ENCODE measurements at regions not wholly inside any gene's neighbourhood (a gene's known extent, or its start where the extent isn't known, plus 50 kb on each side); places are given as distances from the start of the nearest gene placed in this dataset.

DNA sequence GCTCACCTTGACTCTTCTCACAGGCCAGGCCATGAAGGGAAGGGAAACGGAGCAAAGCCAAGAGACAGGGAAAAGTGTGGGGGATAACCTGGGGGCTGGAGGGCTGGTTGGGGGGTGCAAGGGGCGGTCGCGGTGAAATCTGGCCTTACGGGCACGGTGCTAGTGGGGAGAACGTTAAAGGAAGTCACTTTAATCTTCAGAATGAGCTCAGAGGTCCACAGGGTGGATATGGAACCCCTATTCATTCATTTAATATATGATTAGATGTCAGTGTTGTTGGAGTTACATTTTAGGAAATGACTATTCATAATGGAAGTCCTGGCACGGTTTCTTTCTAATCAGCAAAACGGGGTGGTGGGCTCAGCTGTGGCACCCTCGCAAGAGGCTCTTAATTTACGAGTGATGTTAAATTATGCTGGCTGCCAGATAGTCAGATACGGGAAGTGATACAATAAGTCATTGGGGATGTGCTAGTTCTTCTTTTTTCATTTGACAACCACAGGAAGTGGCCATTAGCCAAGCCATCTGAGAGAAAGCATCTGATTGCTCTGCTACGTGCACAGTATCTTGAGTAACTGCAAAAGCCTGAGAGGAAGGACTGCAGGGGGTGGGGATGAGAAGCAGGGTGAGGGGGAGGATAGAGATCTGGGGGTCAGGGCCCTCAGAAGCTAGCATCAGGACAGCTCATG, 253.0 kb downstream of the QKI start:
- DNase-seq: no peak

DNA sequence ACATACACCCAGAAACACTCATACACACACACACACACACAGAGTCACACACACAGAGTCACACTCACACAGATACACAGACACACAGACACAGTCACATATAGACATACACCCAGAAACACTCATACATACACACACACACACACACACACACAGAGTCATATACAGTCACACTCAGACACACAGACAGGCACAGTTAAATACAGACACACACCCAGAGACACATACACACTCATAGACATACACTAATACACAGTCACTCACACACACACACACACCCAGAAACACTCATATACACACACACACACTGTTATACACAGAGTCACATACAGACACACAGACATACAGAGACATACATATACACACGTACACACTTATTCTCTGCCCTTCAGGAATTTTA, 250.9 kb downstream of the QKI start:
- DNase-seq: no peak

DNA sequence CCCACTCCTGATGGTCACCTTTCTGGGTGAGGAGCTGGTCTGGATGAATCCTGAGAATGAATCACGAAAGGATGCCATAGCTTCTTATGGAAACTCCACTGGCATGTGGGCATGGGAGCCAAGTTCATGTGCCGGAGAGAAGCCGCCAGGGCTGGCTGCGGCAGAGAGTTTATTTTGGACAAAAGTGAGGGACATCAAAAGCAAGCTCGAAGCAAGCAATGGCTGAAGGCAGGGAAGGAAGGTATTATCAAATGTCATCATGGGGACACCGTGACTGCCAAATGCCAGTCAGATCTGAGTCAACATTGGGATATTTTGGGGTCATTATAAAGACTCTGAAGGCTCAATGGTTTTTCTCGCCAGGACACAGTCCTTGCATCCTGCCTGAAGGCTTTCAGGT, 249.1 kb downstream of the QKI start:
- no peak for DNase-seq

DNA sequence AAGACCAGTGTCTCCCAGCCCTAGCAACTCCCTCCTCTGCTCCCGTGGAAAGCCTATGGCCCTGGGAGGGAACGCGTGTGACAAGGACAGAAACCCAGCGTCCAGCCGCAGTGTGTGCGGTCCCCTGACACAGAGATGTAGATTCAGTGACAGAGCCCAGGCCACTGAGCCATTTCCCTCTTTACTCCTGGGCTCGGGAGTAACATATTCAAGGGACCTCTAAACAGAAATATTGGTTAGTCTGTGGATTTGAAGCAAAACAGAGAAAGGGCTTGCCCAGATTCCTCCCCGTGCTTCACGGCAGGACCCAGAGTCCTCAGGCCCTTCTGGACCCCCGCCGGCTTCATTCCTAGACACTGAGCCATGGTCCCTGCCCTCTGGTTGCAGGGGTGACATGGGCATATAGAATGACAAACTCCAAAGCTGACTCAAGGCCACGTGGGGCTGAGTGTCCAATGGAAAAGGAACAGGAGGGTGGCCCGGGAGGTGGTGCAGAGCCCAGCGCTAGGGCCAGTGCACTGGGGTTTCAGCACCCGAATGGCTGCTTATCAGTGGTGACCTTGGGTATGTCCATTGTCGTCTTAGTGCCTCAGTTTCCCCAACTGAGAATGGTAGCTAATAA, 248.2 kb downstream of the QKI start:
- DNase-seq: no peak

DNA sequence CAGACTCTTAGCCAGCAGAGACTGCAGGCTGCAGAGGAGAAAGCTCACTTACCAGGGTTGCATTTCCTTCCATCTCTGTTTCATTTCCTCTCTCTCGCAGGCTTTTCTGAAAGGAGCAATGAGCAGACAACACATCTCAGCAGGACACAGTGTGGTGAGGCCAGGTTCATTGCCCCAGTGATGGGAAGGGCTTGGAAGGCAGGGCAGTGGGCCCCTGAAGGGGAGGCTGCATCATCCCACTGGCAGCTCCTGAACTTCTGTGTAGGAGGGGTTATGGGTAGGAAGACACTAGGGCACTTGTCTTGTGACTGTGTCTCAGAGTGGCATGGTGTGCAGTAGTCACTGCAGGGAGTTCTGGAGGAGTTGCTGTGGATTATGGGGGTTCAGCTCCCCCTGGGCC, 246.8 kb downstream of the QKI start:
- DNase-seq: no peak

DNA sequence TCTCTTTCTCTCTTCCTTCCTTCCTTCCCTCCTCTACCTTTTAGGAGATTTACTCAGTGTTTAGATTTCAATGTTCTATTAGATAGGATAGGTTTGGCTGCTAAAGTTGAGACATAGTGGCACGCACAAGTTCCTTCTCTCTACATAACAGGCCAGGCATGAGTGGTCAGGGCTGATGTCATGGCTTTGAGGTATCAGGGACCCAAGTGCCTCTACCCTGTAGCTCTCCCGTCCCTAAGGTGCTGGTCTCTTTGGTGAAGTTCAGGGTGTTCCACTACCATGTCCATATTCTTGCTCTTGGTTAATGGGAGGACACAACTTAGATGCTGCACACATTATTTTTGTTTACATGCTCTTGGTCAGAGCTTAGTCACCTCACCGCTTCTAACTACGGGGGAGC, 245.3 kb downstream of the QKI start:
- DNase-seq: no peak

DNA sequence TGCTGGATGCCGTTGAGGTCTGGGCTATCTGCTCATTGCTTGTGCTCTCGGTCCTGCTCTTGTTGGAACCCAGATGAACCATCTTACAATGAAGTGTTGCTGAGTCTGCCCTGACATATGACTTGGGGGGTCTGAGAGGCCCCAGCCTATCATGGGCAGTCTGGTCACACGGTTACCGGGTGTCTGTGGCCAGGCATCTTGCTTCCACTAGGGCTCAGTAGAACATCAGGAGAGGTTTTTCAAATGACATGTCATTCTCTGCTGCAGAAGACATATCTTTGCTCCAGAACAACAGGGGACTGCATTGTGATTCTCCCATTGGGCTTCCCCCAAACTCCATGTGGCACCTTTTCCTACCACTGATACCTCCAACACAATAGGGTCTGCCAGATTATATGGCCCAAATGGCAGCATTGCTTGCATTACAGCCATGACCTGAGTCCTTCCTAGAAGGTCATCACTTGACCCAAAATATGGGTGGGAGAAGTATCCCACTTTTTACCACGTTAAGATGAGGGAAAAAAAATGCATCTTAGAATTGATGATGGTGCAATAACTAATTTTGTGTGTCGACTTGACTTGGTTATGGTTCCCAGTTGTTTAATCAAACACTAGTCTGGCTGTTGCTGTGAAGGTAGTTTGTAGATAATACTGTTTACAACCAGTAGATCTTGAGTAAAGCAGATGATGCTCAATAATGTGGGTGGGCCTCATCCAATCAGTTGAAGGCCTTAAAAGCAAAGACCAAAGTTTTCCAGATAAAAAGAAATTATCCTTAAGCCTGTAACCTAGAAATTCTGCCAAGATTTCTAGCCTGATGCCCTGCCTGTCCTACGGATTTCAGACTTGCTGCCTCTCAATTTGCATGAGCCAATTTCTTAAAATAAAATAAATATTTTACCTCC, 241.0 kb downstream of the QKI start:
- no peak for DNase-seq

DNA sequence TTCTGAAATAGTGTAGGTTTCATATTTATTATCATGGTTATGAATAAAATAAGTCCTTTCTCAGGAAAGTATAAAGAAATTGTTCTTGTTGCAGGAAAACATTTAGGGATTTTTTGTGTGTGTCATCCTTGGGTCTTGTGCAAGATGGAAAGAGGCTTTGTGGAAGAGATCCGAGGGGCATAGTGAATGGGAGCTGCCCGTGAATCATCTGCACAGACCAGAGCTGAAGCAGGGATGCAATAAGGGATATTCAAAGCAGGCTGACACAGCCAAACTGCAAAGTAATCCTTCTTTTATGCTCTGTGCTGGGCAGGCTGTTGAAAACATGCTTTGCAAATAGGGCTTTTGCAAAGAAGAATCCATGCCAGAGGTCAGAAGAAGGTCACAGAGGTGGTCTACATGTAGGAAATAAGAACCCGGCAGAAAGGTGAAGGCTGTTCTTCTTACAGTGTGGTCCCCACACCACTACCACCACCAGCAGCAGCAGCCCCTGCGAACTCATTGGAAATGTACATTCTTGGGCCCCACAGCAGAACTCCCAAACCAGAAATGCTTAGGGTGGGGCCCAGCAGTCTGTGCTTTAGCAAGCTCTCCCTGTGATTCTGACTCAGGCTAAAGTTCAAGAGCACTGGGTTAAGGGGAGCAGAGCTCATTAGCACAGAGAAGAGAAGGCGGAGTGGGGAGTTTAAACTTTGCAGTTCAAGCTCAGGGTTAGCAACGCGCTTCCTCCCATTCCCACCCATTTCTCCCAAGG, 237.6 kb downstream of the QKI start:
- no peak for DNase-seq

DNA sequence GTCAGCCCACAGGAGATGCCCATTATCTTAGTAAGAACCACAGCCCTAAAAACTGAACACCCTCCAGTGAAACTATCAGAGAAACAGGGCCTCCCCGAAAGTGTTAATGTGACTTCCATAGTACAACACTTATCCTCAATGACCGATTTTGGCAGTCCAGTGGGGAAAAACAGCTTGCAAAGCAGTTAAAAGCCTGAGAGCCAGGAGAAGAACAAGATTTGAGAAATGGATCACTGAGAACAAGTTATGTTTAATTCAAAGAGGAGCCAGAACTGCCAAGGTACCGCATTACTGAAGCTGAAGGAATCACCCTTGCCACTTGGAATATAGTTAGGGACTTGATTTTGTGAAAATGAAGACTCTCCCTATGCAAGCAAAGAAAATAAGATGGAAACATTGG, 236.9 kb downstream of the QKI start:
- DNase-seq: no peak

DNA sequence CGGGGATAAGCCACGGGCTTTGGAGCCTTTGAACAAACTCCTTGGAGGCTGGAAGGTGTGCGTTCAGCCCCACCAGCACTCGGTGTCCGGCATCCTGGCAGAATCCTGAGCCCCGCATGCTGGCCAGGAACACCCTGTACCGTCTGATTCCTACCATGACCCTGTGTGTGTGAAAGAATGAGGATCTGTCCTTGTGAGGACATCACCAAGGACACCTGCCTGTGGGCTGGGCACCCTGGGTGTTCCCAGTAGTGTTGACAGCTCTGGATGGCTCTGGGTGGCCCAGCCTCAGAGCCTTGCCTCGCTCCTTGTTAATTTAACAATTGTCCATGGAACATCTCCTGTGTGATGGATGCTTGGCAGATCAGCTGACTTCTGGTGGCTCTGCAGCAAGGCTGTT, 234.3 kb downstream of the QKI start:
- DNase-seq: no peak

DNA sequence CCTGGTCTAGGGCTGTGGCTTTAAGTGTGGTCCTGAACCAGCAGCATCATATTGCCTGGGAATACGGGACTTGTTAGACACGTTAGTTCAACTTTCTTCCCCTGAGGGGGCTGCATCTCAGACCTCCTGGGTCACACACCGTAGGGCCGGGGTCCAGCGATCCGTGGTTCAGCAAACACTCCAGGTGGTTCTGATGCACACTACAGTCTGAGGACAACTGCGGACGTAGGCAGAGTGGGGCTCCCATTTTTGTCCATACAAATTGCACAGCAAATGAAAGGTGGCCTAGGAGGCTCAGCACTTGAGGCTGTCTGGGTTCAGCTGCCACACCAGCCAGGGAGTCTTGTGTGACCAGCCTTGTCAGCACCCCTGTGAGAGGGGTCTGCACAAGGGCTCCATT, 233.1 kb downstream of the QKI start:
- DNase-seq: no peak

DNA sequence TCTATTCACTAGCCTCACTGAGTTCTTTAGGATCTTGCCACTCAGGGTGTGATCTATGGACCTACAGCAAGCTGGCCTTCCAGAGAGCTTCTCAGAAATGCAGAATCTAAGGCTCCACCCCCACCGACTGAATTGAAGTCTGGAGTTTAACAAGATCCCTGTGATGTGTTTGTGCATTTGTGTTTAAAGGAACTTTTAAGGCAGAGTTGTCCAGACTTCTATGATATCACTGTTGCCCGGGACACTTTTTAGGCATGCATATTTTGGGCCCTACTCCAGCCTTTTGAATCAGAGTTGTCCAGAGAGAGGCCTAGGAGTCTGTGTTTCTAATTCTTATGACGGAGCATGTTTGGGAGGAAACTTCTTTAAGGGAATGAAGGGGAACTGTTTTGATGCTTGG, 232.3 kb downstream of the QKI start:
- DNase-seq: no peak

DNA sequence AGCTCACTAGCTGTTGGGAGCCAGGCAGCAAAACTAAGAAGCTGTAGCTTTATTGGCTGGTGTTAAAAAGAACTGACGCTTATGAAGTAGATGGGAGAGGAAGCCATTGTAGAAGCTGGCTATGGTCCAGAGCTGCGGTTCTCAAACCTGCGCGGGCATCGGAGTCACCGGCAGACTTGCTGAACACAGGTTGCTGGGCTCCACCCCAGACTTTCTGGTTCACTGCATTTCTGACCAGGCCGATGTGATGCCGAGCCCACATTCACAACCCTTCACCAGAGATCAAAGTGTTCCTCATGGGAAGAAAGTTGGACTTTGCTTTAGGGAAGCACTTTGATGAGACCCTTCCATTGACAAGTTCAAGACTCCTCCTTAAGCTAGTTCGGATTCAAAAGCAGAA, 231.6 kb downstream of the QKI start:
- no peak for DNase-seq

DNA sequence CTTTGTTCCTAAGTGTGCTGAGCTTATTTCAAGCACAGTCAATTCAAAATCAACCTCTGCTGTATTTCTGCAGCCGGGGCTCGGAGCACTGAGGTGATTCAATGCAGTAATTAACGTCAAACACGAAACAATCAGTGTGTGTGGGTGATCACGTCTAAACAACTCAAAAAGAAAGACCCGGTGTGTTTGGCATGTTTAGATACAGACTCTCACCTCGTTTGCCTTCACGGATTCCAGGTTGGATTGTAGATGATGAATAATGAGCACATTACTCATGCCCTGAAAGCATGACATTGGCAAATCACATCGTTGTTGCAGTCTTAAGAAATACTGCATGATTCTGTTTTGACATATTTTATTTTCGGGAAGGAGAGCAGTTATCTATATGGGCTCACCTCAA, 231.0 kb downstream of the QKI start:
- no peak for DNase-seq

DNA sequence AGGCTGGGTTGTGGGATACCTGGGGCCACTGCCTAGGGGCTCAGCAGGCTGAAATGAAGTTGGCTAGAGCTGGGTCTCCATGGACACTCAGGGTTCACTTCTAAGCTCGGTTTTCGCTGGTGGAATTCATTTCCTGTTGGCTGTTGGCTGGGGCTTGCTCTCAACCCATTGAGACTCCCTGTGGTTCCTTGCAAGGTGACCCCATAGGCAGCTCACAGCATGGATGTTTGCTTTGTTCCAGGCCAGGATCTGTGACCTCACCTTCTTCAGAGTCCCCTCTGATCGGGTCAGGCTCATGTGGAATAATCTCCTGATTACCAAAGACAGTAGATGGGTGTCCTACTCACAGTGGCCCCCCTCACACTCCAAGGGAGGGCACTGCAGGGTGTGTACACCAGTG, 229.3 kb downstream of the QKI start:
- DNase-seq: no peak

DNA sequence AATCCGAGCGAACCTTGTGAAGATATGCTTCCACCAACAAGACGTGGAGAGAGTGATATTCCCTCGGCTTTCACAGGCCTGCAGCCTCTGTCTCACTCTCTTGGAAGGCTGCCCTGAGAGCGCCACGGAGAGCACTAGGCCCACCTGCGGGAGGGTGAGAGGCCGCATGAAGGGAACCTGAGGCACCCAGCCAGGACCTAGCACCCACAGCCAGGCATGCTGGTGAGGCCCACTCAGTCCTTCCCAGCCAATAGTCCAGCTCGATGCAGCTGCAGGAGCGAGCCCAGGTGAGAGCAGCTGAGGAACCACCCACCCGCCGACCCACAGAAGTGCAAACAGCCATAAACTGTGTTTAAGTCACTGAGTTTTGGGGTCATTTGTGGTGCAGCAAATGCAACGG, 227.2 kb downstream of the QKI start:
- no peak for DNase-seq

DNA sequence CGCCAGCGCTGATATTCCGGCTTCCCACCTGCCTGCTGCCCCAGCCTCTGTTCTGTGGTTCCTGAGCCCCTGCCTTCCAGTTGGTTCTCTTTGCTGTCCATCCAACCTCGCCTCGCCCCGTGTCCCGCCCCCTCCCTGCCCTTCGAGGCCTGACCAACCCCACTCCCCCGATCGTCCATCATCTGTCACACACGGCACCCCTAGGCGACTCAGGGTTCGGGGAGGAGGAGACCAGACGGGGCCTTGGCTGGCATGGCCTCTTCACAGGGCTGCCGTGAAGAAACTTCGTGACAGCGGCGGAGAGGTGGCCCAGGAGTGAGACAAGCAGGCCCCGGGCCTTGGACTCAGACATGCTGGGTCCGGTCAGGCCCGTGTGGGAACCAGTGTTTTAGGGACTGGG, 226.1 kb downstream of the QKI start:
- DNase-seq: no peak

DNA sequence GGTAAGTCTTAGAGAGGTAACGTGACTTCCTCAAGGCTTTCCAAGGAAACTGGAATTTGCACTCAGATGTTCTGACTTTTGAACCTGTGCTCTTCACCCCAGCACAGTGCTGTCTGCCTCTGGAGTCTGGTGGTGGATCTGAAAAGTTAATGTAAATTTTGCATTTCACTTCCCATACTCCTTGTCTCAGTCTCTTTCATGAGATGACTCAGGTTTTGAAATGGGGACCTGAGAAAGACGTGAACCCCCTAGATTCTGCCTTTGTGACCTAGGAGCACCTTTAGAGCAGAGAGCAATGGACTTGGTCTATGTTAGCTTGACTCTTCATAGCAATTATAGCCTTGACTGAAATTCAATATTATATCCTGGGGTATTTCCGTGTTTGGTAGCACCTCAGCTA, 223.0 kb downstream of the QKI start:
- DNase-seq: no peak

DNA sequence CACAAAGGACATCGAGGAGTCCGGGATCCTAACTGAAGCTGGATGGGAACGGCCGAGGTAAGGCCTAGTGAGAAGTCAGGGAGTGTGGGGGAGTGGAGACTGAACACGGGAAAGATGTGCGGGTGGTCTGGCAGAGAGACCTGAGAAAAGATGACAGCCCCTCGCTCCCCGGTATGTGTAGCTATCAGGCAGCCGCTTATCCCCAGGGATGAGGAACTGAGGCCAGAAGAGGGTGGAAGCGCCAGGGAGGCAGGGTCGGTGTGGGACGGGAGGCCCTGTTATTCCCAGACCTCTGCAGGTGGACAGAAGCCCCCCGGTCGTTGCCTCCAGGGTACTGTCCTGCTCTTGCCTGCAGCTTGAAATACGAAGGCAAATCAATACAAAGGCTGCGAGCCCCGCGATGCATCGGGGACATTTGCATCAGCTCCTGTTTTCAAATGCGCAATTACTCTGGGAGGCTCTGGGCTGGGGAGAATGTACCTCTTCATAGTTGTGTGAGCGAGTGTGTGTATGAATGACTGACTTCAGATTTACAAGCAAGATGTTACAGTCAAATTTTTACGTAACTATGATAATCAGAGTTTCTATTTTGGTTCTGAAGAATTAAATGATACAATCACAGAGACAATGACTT, 221.3 kb downstream of the QKI start:
- DNase-seq: no peak

DNA sequence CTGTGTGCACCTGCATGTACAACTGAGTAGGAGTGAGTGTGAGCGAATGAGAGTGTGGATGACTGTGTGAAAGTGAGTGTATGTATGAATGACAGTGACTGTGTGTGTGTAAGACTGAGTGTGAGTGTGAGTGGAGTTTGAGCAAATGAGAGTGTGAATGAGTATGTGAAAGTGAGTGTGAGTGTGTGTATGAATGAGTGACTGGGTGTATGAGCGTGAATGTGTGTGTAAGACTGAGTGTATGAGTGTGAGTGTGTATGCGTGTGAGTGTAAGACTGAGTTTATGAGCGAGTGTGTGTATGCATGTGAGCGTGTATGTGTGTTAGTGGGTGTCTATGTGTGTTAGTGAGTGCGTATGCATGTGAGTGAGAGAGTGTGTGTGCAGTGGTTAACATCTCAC, 220.8 kb downstream of the QKI start:
- no peak for DNase-seq

DNA sequence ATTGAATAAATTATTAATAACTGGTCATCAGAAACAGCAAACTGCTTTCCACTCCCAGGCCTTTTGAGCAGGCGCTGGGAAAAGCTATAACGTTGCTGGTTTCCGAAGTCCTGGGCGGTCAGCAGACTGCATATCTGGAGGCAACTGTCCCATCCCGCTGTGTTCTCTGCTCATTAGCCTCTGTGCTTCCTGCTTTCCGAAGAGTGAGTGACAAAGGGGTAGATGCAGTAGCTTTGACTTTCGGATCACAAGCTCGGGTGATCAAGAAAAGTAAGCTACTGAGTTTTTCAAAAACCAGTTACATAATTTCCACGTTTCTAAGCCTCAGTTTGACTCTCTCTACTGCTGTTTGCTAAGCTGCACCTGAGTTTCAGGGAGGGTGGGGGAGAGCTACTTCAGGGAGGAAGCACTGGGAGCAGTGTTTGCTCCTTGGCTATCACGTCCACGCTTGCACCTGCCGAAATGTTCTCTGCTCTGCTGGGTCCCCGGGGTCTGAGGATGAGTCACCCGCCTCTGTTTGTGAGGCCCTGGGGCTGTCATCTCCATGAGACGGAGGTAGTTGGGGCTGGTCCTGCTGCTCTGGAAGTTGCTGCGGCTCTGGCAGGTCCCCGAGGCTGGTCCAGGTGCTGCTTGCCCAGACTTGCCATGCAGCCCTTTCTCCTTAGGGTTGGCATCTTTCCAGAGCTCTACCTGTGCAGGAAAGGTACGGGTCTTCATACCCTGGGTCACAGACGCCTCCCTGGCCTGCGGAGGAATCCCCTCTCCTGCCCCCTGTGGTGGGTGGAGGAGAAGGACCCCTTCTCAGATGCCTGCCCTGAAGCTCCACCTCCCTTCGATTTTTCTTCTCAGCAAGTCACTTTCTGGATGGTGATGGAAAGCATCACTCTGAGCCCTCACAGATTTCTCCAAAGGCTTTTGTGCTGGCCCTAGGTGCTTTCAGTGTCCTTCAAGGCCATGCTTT, 220.0 kb downstream of the QKI start:
- DNase-seq: no peak

DNA sequence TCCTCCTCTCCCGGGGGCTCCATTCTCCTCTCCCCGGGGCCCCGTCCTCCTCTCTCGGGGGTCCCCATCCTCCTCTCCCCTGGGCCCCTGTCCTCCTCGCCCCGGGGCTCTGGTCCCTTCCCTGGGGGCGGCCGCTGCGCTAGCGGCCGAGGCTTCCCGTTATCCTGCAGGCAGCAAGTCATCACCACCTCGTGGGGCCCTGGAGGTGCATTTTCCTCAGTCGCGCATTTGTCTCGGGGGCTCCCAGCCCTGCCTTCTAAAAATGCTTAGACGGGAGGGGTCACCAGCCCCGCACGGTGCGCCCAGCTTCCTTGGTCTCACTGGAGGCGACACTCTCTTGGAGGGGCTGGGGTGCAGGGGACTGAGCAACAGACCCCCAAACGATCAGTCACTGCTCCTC, 216.5 kb downstream of the QKI start:
- no peak for DNase-seq
